ENCODE measurements at regions not wholly inside any gene's neighbourhood (a gene's known extent, or its start where the extent isn't known, plus 50 kb on each side); places are given as distances from the start of the nearest gene placed in this dataset.

DNA sequence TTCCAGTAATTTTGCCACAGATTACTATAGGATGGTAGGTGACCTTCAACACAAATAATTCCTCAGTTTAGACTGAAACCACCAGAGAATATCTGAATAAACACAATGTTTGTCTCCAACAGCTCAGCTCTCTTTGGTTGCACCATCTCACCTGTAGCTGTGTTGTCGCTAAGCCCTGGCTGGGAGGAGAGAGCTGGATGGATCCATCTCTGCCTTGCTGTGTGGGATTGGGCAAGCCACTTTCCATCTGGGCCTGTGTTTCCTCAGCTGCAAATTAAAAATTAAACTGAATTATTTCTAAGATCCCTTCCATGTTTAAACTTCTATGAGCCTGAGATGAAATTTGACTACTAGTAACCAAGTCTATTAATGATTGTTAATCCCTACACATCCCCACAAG lies 310.2 kb downstream of the FBXW7 start:
- TF ChIP-seq, protein P1, sequence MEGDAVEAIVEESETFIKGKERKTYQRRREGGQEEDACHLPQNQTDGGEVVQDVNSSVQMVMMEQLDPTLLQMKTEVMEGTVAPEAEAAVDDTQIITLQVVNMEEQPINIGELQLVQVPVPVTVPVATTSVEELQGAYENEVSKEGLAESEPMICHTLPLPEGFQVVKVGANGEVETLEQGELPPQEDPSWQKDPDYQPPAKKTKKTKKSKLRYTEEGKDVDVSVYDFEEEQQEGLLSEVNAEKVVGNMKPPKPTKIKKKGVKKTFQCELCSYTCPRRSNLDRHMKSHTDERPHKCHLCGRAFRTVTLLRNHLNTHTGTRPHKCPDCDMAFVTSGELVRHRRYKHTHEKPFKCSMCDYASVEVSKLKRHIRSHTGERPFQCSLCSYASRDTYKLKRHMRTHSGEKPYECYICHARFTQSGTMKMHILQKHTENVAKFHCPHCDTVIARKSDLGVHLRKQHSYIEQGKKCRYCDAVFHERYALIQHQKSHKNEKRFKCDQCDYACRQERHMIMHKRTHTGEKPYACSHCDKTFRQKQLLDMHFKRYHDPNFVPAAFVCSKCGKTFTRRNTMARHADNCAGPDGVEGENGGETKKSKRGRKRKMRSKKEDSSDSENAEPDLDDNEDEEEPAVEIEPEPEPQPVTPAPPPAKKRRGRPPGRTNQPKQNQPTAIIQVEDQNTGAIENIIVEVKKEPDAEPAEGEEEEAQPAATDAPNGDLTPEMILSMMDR (IDR thresholded peaks at IDR 0.05) = no peak
- H3K4me3 ChIP-seq = no peak overlapping the region
- no peaks in the 10 kb centered on the region for H3K9me3 ChIP-seq
- DNase-seq = no peak
- no peaks in the 10 kb centered on the region for H3K36me3 ChIP-seq
- H3K9ac ChIP-seq (ENCODE audit: low read depth in 2 of 2, low read length in 2 of 2) = no peak overlapping the region
- intact Hi-C loops (cut with DNase I) = no loop called here
- H3K27me3 ChIP-seq = no peaks in the 10 kb centered on the region
- no peak overlapping the region for H3K27ac ChIP-seq
- no peaks in the 10 kb centered on the region for H3K4me1 ChIP-seq

DNA sequence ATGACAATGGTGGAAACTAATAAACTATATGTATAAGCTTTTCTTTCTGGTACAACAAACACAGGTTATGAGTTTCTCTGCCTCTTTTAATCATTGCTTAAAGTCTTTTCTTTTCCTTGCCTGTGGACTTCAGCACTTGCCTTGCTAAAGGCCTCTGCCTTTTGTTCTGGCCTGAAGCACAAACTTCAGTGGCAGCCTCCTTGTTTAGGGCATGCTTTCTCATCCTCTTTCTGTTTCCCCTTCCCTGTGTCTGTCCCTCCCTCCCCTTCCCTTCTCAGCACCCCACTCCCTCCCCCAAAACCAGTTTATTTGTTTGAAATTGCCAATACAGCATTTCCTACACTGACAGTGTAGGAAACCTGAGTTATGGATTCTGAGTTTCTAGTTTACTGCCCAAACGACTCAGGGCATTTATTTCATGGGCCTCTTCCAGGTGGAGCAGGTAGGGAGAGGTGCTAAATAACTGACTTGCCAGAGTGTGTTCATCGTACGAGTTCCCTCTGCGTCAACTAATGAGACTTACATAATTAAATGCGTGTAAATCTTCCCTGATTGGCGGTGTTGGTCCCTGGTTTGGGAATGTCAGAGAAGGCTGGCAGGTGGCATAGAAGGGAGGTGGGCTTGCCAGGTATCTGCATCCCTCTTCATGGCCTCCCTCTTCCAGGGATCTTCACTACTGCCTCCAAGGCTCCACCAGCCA lies 311.0 kb downstream of the FBXW7 start:
- H3K9me3 ChIP-seq = no peaks in the 10 kb centered on the region
- no peak overlapping the region for H3K9ac ChIP-seq (ENCODE audit: low read depth in 2 of 2, low read length in 2 of 2)
- no peak overlapping the region for H3K27ac ChIP-seq
- no peak overlapping the region for H3K4me3 ChIP-seq
- no peaks in the 10 kb centered on the region for H3K4me1 ChIP-seq
- intact Hi-C loops (cut with DNase I) = no loop called here
- H3K36me3 ChIP-seq = no peaks in the 10 kb centered on the region
- TF ChIP-seq, protein P1 (IDR thresholded peaks at IDR 0.05) = no peak
- DNase-seq = no peak
- no peaks in the 10 kb centered on the region for H3K27me3 ChIP-seq

DNA sequence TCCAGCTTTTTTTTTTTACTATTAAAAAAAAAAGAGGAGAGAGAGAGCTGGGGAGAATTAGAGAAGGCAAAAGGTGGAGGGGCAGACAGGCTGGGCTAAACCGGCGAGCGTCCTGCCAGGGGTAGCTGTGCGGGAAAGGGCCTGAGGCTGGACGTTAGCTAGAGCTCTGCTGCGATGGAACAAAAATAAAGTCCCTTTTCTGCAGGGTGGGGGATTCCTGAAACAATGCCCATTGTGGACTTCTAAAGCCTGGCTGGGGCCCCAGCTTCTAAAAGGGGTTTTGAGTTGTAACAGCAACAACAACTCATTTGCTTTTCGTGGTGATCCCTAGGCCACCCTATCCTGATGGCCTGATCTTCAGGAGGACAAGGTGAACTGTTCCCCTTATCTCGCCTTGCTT lies 311.7 kb downstream of the FBXW7 start:
- no peaks in the 10 kb centered on the region for H3K36me3 ChIP-seq
- no peaks in the 10 kb centered on the region for H3K27me3 ChIP-seq
- H3K9me3 ChIP-seq = no peaks in the 10 kb centered on the region
- no peaks in the 10 kb centered on the region for H3K4me1 ChIP-seq
- TF ChIP-seq, protein P1 (IDR thresholded peaks at IDR 0.05) = no peak
- intact Hi-C loops (cut with DNase I) = no loop called here
- no peak for DNase-seq
- no peak overlapping the region for H3K27ac ChIP-seq
- no peak overlapping the region for H3K4me3 ChIP-seq
- no peak overlapping the region for H3K9ac ChIP-seq (ENCODE audit: low read depth in 2 of 2, low read length in 2 of 2)

DNA sequence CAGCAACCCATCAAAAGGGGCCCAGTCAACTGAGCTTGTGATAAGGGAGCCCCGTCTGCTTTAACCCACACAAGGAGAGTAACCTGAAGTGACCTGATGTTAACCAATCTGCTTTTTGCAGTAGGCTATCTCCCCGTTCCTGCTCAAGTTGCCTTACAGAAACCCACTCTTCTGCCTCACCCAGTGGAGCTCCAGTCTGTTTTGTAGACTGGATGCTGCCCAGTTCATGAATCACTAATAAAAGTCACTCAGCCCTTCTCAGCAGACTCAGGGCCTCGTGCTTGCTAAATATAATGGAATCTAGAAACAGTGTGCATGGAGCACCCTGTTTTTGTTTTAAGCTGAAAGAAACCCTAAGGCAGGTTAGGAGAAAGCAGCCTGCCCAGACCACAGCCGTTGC lies 312.3 kb downstream of the FBXW7 start:
- Histone ChIP-seq H3K9ac (ENCODE audit: low read depth in 2 of 2, low read length in 2 of 2) (no peak overlapping the region), H3K9me3 (no peaks in the 10 kb centered on the region), H3K4me3 (no peak overlapping the region), H3K36me3 (no peaks in the 10 kb centered on the region), H3K4me1 (no peaks in the 10 kb centered on the region), H3K27ac (no peak overlapping the region), H3K27me3 (no peaks in the 10 kb centered on the region)
- intact Hi-C loops (cut with DNase I) = no loop called here
- no peak for DNase-seq
- TF ChIP-seq, protein P1 (IDR thresholded peaks at IDR 0.05) = no peak

DNA sequence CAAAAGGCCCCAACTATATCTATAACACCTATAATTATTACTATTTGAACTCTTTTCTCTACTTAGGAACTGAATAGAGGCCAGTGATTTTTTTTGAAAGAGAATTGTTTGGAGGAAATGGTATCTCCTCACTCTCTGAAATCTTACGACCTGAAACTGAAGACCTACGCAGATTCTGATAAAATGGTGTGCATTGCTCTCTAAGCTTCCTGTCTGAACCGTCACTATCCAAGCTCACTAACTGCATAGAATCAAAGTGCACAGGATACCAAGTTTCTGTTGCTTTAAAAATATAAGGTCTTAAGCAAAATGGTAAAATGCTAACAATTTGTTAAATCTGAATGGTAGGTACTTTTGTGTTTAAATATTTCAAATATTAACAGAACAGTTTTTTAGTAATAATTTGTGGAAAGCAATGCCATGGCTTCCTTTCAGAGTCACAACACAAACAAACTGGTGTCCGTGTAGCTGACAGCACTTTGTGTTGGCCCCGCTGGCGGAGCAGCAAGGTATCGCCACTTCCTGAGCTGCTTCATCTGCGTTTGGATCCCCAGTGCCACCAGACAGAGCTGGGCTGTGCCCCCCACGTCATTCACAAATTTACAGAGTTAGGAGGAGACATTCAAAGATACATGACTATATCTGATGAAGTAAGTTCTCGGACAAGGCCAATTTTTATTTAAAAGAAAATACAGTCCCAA lies 313.9 kb downstream of the FBXW7 start:
- no peak overlapping the region for H3K9ac ChIP-seq (ENCODE audit: low read depth in 2 of 2, low read length in 2 of 2)
- TF ChIP-seq, protein P1 (IDR thresholded peaks at IDR 0.05) = no peak
- H3K4me1 ChIP-seq = no peaks in the 10 kb centered on the region
- intact Hi-C loops (cut with DNase I) = no loop called here
- no peak for DNase-seq
- no peak overlapping the region for H3K27ac ChIP-seq
- H3K4me3 ChIP-seq = no peak overlapping the region
- no peaks in the 10 kb centered on the region for H3K9me3 ChIP-seq
- H3K27me3 ChIP-seq = no peaks in the 10 kb centered on the region
- no peaks in the 10 kb centered on the region for H3K36me3 ChIP-seq
